ENCODE measurements at regions not wholly inside any gene's neighbourhood (a gene's known extent, or its start where the extent isn't known, plus 50 kb on each side); places are given as distances from the start of the nearest gene placed in this dataset.

- Histone ChIP-seq H3K36me3 (ENCODE audit: control insufficient read depth in 1 of 2, insufficient read depth in 2 of 2, low read length in 2 of 2) (no peaks in the 10 kb centered on the region), H2AFZ (ENCODE audit: low read depth, low read length, poor library complexity, severe bottlenecking) (no peak overlapping the region), H3K4me2 (ENCODE audit: low read length) (no peak overlapping the region), H3K27me3 (ENCODE audit: insufficient read depth, low read length) (peaks cover 18% of the 10 kb centered on the region), H4K20me1 (ENCODE audit: insufficient read depth) (no peaks in the 10 kb centered on the region; the same call in 1 of the 2 replicates), H3K9me2 (ENCODE audit: insufficient read depth) (no peaks in the 10 kb centered on the region), H3K4me3 (replicated peaks in 1 of 2; ENCODE audit: low read depth in 1 of 2, low read length in 2 of 2) (no peak overlapping the region), H3K79me2 (ENCODE audit: insufficient read depth, low read length) (no peaks in the 10 kb centered on the region), H3K27ac (ENCODE audit: low read depth, low read length) (no peak overlapping the region), H3K9ac (ENCODE audit: low read length) (no peak overlapping the region), H3K4me1 (ENCODE audit: control insufficient read depth in 1 of 2, insufficient read depth in 2 of 2, low read length in 2 of 2) (no peaks in the 10 kb centered on the region), H3K9me3 (ENCODE audit: control insufficient read depth in 1 of 2, insufficient read depth in 1 of 2, low read depth in 1 of 2, low read length in 2 of 2) (no peaks in the 10 kb centered on the region)
- TF ChIP-seq RAD21 (IDR thresholded peaks at IDR 0.05; ENCODE audit: low read depth): no peak
- TF ChIP-seq FOSL1 (IDR thresholded peaks at IDR 0.05; ENCODE audit: low read depth): no peak
- BruUV-seq (replicated peaks): no TSS peak
- ChIA-PET POLR2A (no interaction called here), CTCF (no interaction called here), RAD21 (ENCODE audit: low non-redundant PET in 1 of 2, low total read pairs in 2 of 2, uncharacterized antibody in 2 of 2, unreplicated experiment in 2 of 2) (no interaction called here)
- DNase-seq (ENCODE audit: low read depth, low spot score) (no peak), ATAC-seq (no peak)
- intact Hi-C loops (cut with micrococcal nuclease): no loop called here
Measured at GRCh38 chr12:97168804-97169203, 261.7 kb downstream of the NEDD1 start.

DNA sequence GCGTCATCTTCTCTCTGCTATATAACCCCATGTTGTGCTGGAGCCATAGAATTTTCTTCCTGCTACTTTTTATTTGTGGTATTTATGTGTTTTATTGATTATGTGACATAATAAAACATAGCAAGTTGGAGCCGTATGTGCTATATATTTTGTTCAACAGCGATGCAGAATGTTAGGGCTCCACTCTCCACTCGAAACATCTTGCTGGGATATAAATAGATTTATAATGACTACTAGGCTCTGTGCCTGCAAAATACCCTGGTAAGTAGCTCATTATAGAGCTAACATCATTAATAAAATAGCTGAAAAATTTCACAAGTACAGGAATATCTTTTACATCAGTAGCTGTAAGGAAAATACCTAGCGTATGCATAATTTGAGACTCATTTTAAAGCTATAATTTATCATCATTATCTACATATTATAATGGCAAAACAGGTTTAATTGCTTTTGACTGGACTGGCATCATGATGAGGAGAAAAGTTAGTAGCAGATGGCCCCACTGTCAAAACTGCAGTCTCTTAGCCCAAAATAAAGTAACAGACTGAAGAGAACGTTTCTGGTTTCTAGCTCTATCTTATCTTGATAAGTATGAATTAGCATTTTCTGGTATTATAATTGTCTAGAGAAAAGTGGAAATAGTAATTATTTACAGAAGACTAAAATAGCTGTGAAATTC lies 263.0 kb downstream of the NEDD1 start:
- intact Hi-C loops (cut with micrococcal nuclease): no loop called here
- no peak overlapping the region for H3K9ac ChIP-seq (ENCODE audit: low read length)
- CTCF ChIA-PET: no interaction called here
- no peak overlapping the region for H2AFZ ChIP-seq (ENCODE audit: low read depth, low read length, poor library complexity, severe bottlenecking)
- H3K79me2 ChIP-seq (ENCODE audit: insufficient read depth, low read length): no peaks in the 10 kb centered on the region
- BruUV-seq (replicated peaks): no TSS peak
- POLR2A ChIA-PET: no interaction called here
- H3K27ac ChIP-seq (ENCODE audit: low read depth, low read length): no peak overlapping the region
- no peak for DNase-seq (ENCODE audit: low read depth, low spot score)
- no peaks in the 10 kb centered on the region; the same call in 1 of the 2 replicates for H4K20me1 ChIP-seq (ENCODE audit: insufficient read depth)
- no peaks in the 10 kb centered on the region for H3K4me1 ChIP-seq (ENCODE audit: control insufficient read depth in 1 of 2, insufficient read depth in 2 of 2, low read length in 2 of 2)
- no peak overlapping the region for H3K4me2 ChIP-seq (ENCODE audit: low read length)
- ATAC-seq: no peak
- H3K27me3 ChIP-seq (ENCODE audit: insufficient read depth, low read length): peaks cover 19% of the 10 kb centered on the region
- no peak overlapping the region for H3K4me3 ChIP-seq (replicated peaks in 1 of 2; ENCODE audit: low read depth in 1 of 2, low read length in 2 of 2)
- H3K36me3 ChIP-seq (ENCODE audit: control insufficient read depth in 1 of 2, insufficient read depth in 2 of 2, low read length in 2 of 2): no peaks in the 10 kb centered on the region
- RAD21 ChIA-PET (ENCODE audit: low non-redundant PET in 1 of 2, low total read pairs in 2 of 2, uncharacterized antibody in 2 of 2, unreplicated experiment in 2 of 2): no interaction called here
- H3K9me3 ChIP-seq (ENCODE audit: control insufficient read depth in 1 of 2, insufficient read depth in 1 of 2, low read depth in 1 of 2, low read length in 2 of 2): no peaks in the 10 kb centered on the region
- TF ChIP-seq ZNF274 (IDR thresholded peaks at IDR 0.05; ENCODE audit: low read depth, low read length) (no peak), EGR1 (IDR thresholded peaks at IDR 0.05; ENCODE audit: low read depth) (no peak), MAX (IDR thresholded peaks at IDR 0.05) (no peak), EZH2phosphoT487 (IDR thresholded peaks at IDR 0.05; ENCODE audit: borderline replicate concordance) (no peak), ZFX (IDR thresholded peaks at IDR 0.05) (no peak), POLR2AphosphoS5 (IDR thresholded peaks at IDR 0.05; ENCODE audit: low read depth, low read length) (no peak), ATF3 (IDR thresholded peaks at IDR 0.05) (no peak), RAD21 (IDR thresholded peaks at IDR 0.05; ENCODE audit: low read depth) (no peak), SP1 (IDR thresholded peaks at IDR 0.05; ENCODE audit: low read depth) (no peak)
- H3K9me2 ChIP-seq (ENCODE audit: insufficient read depth): no peaks in the 10 kb centered on the region

Measured in HCT116 (cell line).